ENCODE measurements at regions not wholly inside any gene's neighbourhood (a gene's known extent, or its start where the extent isn't known, plus 50 kb on each side); places are given as distances from the start of the nearest gene placed in this dataset.

GRCh38 chr9:79809931-79810330 lies 238.2 kb downstream of the TLE4 start:
- Histone ChIP-seq H3K27me3 (no peaks in the 10 kb centered on the region), H3K36me3 (no peaks in the 10 kb centered on the region), H3K27ac (no peak overlapping the region), H3K4me3 (no peak overlapping the region), H3K4me1 (peaks cover 0 to 5% (median 0%) of the 10 kb centered on the region in 4 donors), H3K9me3 (no peaks in the 10 kb centered on the region)
- TF ChIP-seq EP300 (IDR thresholded peaks at IDR 0.05; ENCODE audit: low read depth) (no peak), CTCF (IDR thresholded peaks at IDR 0.05) (no peak), POLR2A (IDR thresholded peaks at IDR 0.05) (no peak), POLR2AphosphoS5 (IDR thresholded peaks at IDR 0.05) (no peak)
- intact Hi-C loops (cut with DNase I; ENCODE audit: low total_unique reads), result no loop called here
- WGBS, 2 donors (ENCODE audit: low coverage in 1 of 2), result 6% methylated on average over 1 of the region's 1 CpG
- in situ Hi-C loops (cut with MboI; ENCODE audit: low pct_ligation_motif_present in 1 of 4, low pct_unique_long_range_greater_than_20kb in 1 of 4, low sequenced_read_pairs in 3 of 4), result no loop called here
- DNase-seq, result no peak

- Histone ChIP-seq H3K4me1 (peaks cover 0 to 5% (median 0%) of the 10 kb centered on the region in 4 donors), H3K9me3 (no peaks in the 10 kb centered on the region), H3K4me3 (no peak overlapping the region), H3K27ac (no peak overlapping the region), H3K36me3 (no peaks in the 10 kb centered on the region), H3K27me3 (no peaks in the 10 kb centered on the region)
- 69 to 70% methylated on average over 2 of the region's 2 CpGs for WGBS, 2 donors (ENCODE audit: low coverage in 1 of 2)
- no peak for DNase-seq
- TF ChIP-seq POLR2AphosphoS5 (IDR thresholded peaks at IDR 0.05), result no peak
- no peak for TF ChIP-seq POLR2A (IDR thresholded peaks at IDR 0.05)
- TF ChIP-seq EP300 (IDR thresholded peaks at IDR 0.05; ENCODE audit: low read depth), result no peak
- TF ChIP-seq CTCF (IDR thresholded peaks at IDR 0.05), result no peak
- in situ Hi-C loops (cut with MboI; ENCODE audit: low pct_ligation_motif_present in 1 of 4, low pct_unique_long_range_greater_than_20kb in 1 of 4, low sequenced_read_pairs in 3 of 4) (no loop called here), intact Hi-C loops (cut with DNase I; ENCODE audit: low total_unique reads) (no loop called here)
These were observed 237.6 kb downstream of the TLE4 start for GRCh38 chr9:79809316-79809876.

DNA sequence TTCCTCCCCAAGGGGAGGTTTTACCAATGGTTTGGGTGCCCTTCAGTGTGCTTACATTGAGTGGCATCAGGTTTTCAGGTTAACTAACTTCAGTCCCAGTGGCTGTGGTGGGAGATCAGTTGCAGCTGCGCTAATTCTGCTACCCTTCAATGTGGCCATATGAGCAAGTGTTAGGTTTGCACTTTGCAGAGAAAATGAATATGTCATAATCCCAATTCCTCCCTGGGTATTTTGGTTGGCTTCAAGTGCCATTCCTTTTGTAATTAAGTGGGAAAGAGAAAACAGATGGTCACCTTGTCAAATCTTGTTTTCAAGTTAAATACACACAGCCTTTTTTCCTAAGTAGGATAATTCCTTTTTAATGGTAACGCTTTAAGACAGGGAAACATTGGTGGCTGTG lies 236.2 kb downstream of the TLE4 start:
- DNase-seq, result no peak
- Histone ChIP-seq H3K36me3 (no peaks in the 10 kb centered on the region), H3K27me3 (no peaks in the 10 kb centered on the region), H3K4me1 (peaks cover 0 to 5% (median 0%) of the 10 kb centered on the region in 4 donors), H3K4me3 (no peak overlapping the region), H3K9me3 (no peaks in the 10 kb centered on the region), H3K27ac (no peak overlapping the region)
- WGBS, 2 donors (ENCODE audit: low coverage in 1 of 2), result 72 to 100% methylated on average over 1 to 2 of the region's 2 CpGs
- TF ChIP-seq POLR2A (IDR thresholded peaks at IDR 0.05) (no peak), CTCF (IDR thresholded peaks at IDR 0.05) (no peak), POLR2AphosphoS5 (IDR thresholded peaks at IDR 0.05) (no peak), EP300 (IDR thresholded peaks at IDR 0.05; ENCODE audit: low read depth) (no peak)
- in situ Hi-C loops (cut with MboI; ENCODE audit: low pct_ligation_motif_present in 1 of 4, low pct_unique_long_range_greater_than_20kb in 1 of 4, low sequenced_read_pairs in 3 of 4), result no loop called here
- intact Hi-C loops (cut with DNase I; ENCODE audit: low total_unique reads), result no loop called here

DNA sequence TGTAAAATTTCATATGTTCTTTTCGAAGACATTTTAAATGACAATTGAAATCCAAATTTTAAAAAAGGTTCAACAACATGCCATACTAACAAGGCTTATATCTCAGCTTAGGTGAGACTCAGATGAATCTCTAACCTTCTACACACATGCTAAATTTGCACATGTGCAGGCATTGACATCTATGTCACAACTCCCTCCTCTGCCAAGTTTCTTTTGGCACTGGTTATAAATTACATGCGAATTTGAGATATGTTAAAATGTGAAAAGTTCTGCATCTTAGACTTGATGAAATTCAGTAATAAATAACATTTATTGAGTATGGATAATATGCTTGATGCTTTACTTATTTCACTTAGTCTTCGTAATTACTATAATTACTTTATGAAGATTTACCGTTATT lies 234.3 kb downstream of the TLE4 start:
- Histone ChIP-seq H3K27me3 (no peaks in the 10 kb centered on the region), H3K36me3 (no peaks in the 10 kb centered on the region), H3K9me3 (no peaks in the 10 kb centered on the region), H3K27ac (no peak overlapping the region), H3K4me1 (peaks cover 0 to 5% (median 0%) of the 10 kb centered on the region in 4 donors), H3K4me3 (no peak overlapping the region)
- intact Hi-C loops (cut with DNase I; ENCODE audit: low total_unique reads), result no loop called here
- WGBS, 2 donors (ENCODE audit: low coverage in 1 of 2), result 87% methylated on average over 4 of the region's 4 CpGs
- in situ Hi-C loops (cut with MboI; ENCODE audit: low pct_ligation_motif_present in 1 of 4, low pct_unique_long_range_greater_than_20kb in 1 of 4, low sequenced_read_pairs in 3 of 4), result no loop called here
- DNase-seq, result no peak
- TF ChIP-seq EP300 (IDR thresholded peaks at IDR 0.05; ENCODE audit: low read depth) (no peak), POLR2A (IDR thresholded peaks at IDR 0.05) (no peak), CTCF (IDR thresholded peaks at IDR 0.05) (no peak), POLR2AphosphoS5 (IDR thresholded peaks at IDR 0.05) (no peak)

All from transverse colon (tissue), 4 donors.